ENCODE measurements at regions not wholly inside any gene's neighbourhood (a gene's known extent, or its start where the extent isn't known, plus 50 kb on each side); places are given as distances from the start of the nearest gene placed in this dataset.

- peaks cover 30% of the 10 kb centered on the region for H3K27me3 Mint-ChIP-seq
- H3K36me3 Mint-ChIP-seq (ENCODE audit: low read depth) = no peaks in the 10 kb centered on the region
- peaks cover 7% of the 10 kb centered on the region for H3K4me1 Mint-ChIP-seq
- ATAC-seq (replicated peaks) = no peak
- peak overlapping the region; percentile 89 for H3K4me3 Mint-ChIP-seq
- H3K9me3 Mint-ChIP-seq = no peaks in the 10 kb centered on the region
- H3K27ac Mint-ChIP-seq = peak overlapping the region; percentile 14
Measured at GRCh38 chr2:177149155-177149503, 63.5 kb upstream of the HNRNPA3 start.

- peaks cover 1% of the 10 kb centered on the region for H3K4me1 Mint-ChIP-seq
- no peak overlapping the region for H3K27ac Mint-ChIP-seq
- H3K9me3 Mint-ChIP-seq = no peaks in the 10 kb centered on the region
- peaks cover 14% of the 10 kb centered on the region for H3K27me3 Mint-ChIP-seq
- H3K36me3 Mint-ChIP-seq (ENCODE audit: low read depth) = no peaks in the 10 kb centered on the region
- ATAC-seq (replicated peaks) = no peak
- H3K4me3 Mint-ChIP-seq = no peak overlapping the region
Measured at GRCh38 chr2:177153805-177154204, 58.8 kb upstream of the HNRNPA3 start.

- H3K4me3 Mint-ChIP-seq = no peak overlapping the region
- H3K9me3 Mint-ChIP-seq = no peaks in the 10 kb centered on the region
- peaks cover 9% of the 10 kb centered on the region for H3K27me3 Mint-ChIP-seq
Measured at GRCh38 chr2:177154809-177155208, 57.8 kb upstream of the HNRNPA3 start.

GRCh38 chr2:177155631-177156030, 57.0 kb upstream of the HNRNPA3 start:
- H3K4me1 Mint-ChIP-seq = no peaks in the 10 kb centered on the region
- H3K4me3 Mint-ChIP-seq = no peak overlapping the region
- H3K9me3 Mint-ChIP-seq = no peaks in the 10 kb centered on the region
- no peak for ATAC-seq (replicated peaks)
- H3K27ac Mint-ChIP-seq = no peak overlapping the region
- H3K36me3 Mint-ChIP-seq (ENCODE audit: low read depth) = no peaks in the 10 kb centered on the region
- peaks cover 12% of the 10 kb centered on the region for H3K27me3 Mint-ChIP-seq

More at GRCh38 chr2:177154809-177155208, 57.8 kb upstream of the HNRNPA3 start:
- Mint-ChIP-seq H3K27ac (no peak overlapping the region), H3K36me3 (ENCODE audit: low read depth) (no peaks in the 10 kb centered on the region), H3K4me1 (no peaks in the 10 kb centered on the region)
- ATAC-seq (replicated peaks) = no peak

GRCh38 chr2:177161741-177162460, 50.7 kb upstream of the HNRNPA3 start:
- Mint-ChIP-seq H3K4me3 (no peak overlapping the region), H3K27ac (no peak overlapping the region), H3K27me3 (peaks cover 4% of the 10 kb centered on the region), H3K36me3 (ENCODE audit: low read depth) (no peaks in the 10 kb centered on the region), H3K4me1 (peaks cover 12% of the 10 kb centered on the region), H3K9me3 (no peaks in the 10 kb centered on the region)
- no peak for ATAC-seq (replicated peaks)

Measured in activated T-helper 17 cell treated with anti-CD3 and anti-CD28 coated beads, Interleukin-2, amount 50 U/mL, for 72 hours (primary cell).